ENCODE measurements at regions not wholly inside any gene's neighbourhood (a gene's known extent, or its start where the extent isn't known, plus 50 kb on each side); places are given as distances from the start of the nearest gene placed in this dataset.

DNA sequence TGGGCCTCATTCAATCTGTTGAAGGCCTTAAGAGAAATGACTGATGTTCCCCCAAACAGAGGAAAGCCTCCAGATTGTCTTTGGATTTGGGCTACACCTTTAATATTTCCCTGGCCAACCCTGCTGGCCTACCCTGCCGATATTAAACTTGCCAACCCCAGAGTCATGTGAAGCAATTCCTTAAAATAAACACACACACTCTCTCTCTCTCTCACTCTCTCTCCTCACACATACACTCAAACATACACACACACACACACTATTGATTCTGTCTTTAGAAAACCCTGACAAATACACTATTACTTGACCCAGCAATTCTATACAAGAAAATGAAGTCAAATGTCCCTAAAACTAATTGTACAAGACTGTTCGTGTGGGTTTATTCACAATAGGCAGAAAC lies 109.9 kb upstream of the ST8SIA2 start:
- no peak overlapping the region for H3K4me2 ChIP-seq (ENCODE audit: insufficient read depth, low read length, poor library complexity, severe bottlenecking)

DNA sequence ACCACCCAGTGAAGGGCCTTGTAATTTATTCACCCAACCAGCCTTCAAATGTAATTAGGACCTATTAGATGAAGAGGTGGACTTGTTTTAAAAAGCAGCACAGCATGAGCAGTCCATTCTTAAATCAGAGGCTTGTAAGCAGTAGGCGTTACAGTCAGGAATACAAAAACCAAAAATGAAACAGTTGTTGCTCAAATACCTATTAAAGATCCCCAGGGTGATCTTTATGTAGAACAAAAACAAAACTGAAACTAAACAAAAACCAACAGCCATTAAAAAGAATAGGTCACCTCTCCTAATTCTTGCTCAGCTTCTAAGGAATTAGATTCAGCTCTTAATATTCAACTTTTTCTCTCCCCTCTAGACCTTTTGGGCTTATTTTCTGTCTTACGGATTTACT lies 104.9 kb upstream of the ST8SIA2 start:
- Histone ChIP-seq H3K4me1 (ENCODE audit: control insufficient read depth in 2 of 2, insufficient read depth in 1 of 2, low read depth in 1 of 2, low read length in 2 of 2) (no peaks in the 10 kb centered on the region), H3K23ac (ENCODE audit: low read depth, low read length, poor library complexity) (no peak overlapping the region), H2AK5ac (ENCODE audit: low read depth, low read length) (no peak overlapping the region), H3K27ac (replicated peaks; ENCODE audit: low read length) (no peak overlapping the region), H3K18ac (ENCODE audit: low read length) (no peak overlapping the region), H3K9ac (ENCODE audit: low read depth, low read length, poor library complexity) (no peak overlapping the region), H2BK5ac (ENCODE audit: low read length) (no peak overlapping the region), H2AFZ (ENCODE audit: low read length) (no peak overlapping the region), H3K27me3 (ENCODE audit: control insufficient read depth in 3 of 3, insufficient read depth in 3 of 3, low read depth in 1 of 3, low read length in 3 of 3) (no peaks in the 10 kb centered on the region), H2BK15ac (ENCODE audit: low read length) (no peak overlapping the region), H2BK12ac (ENCODE audit: low read length) (no peak overlapping the region), H3K4me3 (ENCODE audit: low read length in 2 of 2) (no peak overlapping the region), H3K4me2 (ENCODE audit: insufficient read depth, low read length, poor library complexity, severe bottlenecking) (no peak overlapping the region), H3K36me3 (replicated peaks in 1 of 2; ENCODE audit: control insufficient read depth in 2 of 2, insufficient read depth in 2 of 2, low read length in 2 of 2) (no peaks in the 10 kb centered on the region), H3K9me3 (replicated peaks in 1 of 2; ENCODE audit: control insufficient read depth in 2 of 2, insufficient read depth in 1 of 2, low read depth in 1 of 2, low read length in 2 of 2) (peaks cover 0 to 2% of the 10 kb centered on the region in 2 donors), H4K8ac (ENCODE audit: low read depth, low read length) (no peak overlapping the region), H3K14ac (ENCODE audit: low read length) (no peak overlapping the region), H3K4ac (ENCODE audit: low read length) (no peak overlapping the region), H3K79me1 (ENCODE audit: low read depth, low read length) (no peaks in the 10 kb centered on the region), H4K91ac (ENCODE audit: low read depth, low read length, poor library complexity) (no peak overlapping the region), H2BK120ac (ENCODE audit: low read depth, low read length) (no peak overlapping the region)
- no CpG with 5 or more reads among the region's 2 CpGs for WGBS, 2 donors (ENCODE audit: extremely low coverage in 2 of 2, insufficient read length in 2 of 2, insufficient replicate concordance in 1 of 2)
- no peak for DNase-seq (ENCODE audit: low spot score)

More for the DNA sequence above, 109.9 kb upstream of the ST8SIA2 start:
- H2BK5ac ChIP-seq (ENCODE audit: low read length), result no peak overlapping the region
- H4K8ac ChIP-seq (ENCODE audit: low read depth, low read length), result no peak overlapping the region
- H3K36me3 ChIP-seq (replicated peaks in 1 of 2; ENCODE audit: control insufficient read depth in 2 of 2, insufficient read depth in 2 of 2, low read length in 2 of 2), result no peaks in the 10 kb centered on the region
- peaks cover 0 to 2% of the 10 kb centered on the region in 2 donors for H3K9me3 ChIP-seq (replicated peaks in 1 of 2; ENCODE audit: control insufficient read depth in 2 of 2, insufficient read depth in 1 of 2, low read depth in 1 of 2, low read length in 2 of 2)
- no peak overlapping the region for H3K14ac ChIP-seq (ENCODE audit: low read length)
- no peak overlapping the region for H3K27ac ChIP-seq (replicated peaks; ENCODE audit: low read length)
- H4K91ac ChIP-seq (ENCODE audit: low read depth, low read length, poor library complexity), result no peak overlapping the region
- H3K27me3 ChIP-seq (ENCODE audit: control insufficient read depth in 3 of 3, insufficient read depth in 3 of 3, low read depth in 1 of 3, low read length in 3 of 3), result no peaks in the 10 kb centered on the region
- no peak overlapping the region for H2BK12ac ChIP-seq (ENCODE audit: low read length)
- H3K9ac ChIP-seq (ENCODE audit: low read depth, low read length, poor library complexity), result no peak overlapping the region
- no peak overlapping the region for H3K4ac ChIP-seq (ENCODE audit: low read length)
- no peak overlapping the region for H3K4me3 ChIP-seq (ENCODE audit: low read length in 2 of 2)
- no peak overlapping the region for H3K18ac ChIP-seq (ENCODE audit: low read length)
- WGBS, 2 donors (ENCODE audit: extremely low coverage in 2 of 2, insufficient read length in 2 of 2, insufficient replicate concordance in 1 of 2), result no CpG with 5 or more reads among the region's 2 CpGs
- H3K79me1 ChIP-seq (ENCODE audit: low read depth, low read length), result no peaks in the 10 kb centered on the region
- no peak overlapping the region for H2AK5ac ChIP-seq (ENCODE audit: low read depth, low read length)
- no peak overlapping the region for H2BK120ac ChIP-seq (ENCODE audit: low read depth, low read length)
- no peak overlapping the region for H3K23ac ChIP-seq (ENCODE audit: low read depth, low read length, poor library complexity)
- no peak for DNase-seq (ENCODE audit: low spot score)
- no peak overlapping the region for H2AFZ ChIP-seq (ENCODE audit: low read length)
- no peak overlapping the region for H2BK15ac ChIP-seq (ENCODE audit: low read length)
- H3K4me1 ChIP-seq (ENCODE audit: control insufficient read depth in 2 of 2, insufficient read depth in 1 of 2, low read depth in 1 of 2, low read length in 2 of 2), result no peaks in the 10 kb centered on the region

DNA sequence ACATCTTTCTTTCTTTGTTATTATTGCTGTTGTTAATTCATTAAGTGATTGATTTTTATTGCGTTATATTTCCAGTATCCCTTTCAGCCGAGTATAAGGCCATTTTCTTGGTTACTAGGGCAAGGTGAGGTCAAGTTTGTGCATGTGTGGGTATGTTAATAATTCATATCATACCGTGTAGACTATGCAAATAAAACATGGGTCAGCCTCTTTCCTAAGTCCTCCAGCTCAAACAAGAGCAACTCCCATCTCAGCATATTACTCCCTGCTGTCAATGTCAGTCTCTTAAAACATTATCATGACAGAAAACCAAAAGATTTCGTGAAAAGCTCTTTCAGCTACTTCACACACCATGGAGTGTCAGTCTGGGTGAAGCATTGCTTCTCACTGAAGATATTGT lies 103.9 kb upstream of the ST8SIA2 start:
- Histone ChIP-seq H2BK120ac (ENCODE audit: low read depth, low read length) (no peak overlapping the region), H3K9ac (ENCODE audit: low read depth, low read length, poor library complexity) (no peak overlapping the region), H3K79me1 (ENCODE audit: low read depth, low read length) (no peaks in the 10 kb centered on the region), H3K23ac (ENCODE audit: low read depth, low read length, poor library complexity) (no peak overlapping the region), H3K4me1 (ENCODE audit: control insufficient read depth in 2 of 2, insufficient read depth in 1 of 2, low read depth in 1 of 2, low read length in 2 of 2) (no peaks in the 10 kb centered on the region), H3K9me3 (replicated peaks in 1 of 2; ENCODE audit: control insufficient read depth in 2 of 2, insufficient read depth in 1 of 2, low read depth in 1 of 2, low read length in 2 of 2) (peaks cover 0 to 2% of the 10 kb centered on the region in 2 donors), H3K27me3 (ENCODE audit: control insufficient read depth in 3 of 3, insufficient read depth in 3 of 3, low read depth in 1 of 3, low read length in 3 of 3) (no peaks in the 10 kb centered on the region), H3K4me3 (ENCODE audit: low read length in 2 of 2) (no peak overlapping the region), H2AFZ (ENCODE audit: low read length) (no peak overlapping the region), H3K14ac (ENCODE audit: low read length) (no peak overlapping the region), H3K4me2 (ENCODE audit: insufficient read depth, low read length, poor library complexity, severe bottlenecking) (no peak overlapping the region), H2BK15ac (ENCODE audit: low read length) (no peak overlapping the region), H2BK5ac (ENCODE audit: low read length) (no peak overlapping the region), H3K36me3 (replicated peaks in 1 of 2; ENCODE audit: control insufficient read depth in 2 of 2, insufficient read depth in 2 of 2, low read length in 2 of 2) (no peaks in the 10 kb centered on the region), H3K4ac (ENCODE audit: low read length) (no peak overlapping the region), H4K91ac (ENCODE audit: low read depth, low read length, poor library complexity) (no peak overlapping the region), H3K18ac (ENCODE audit: low read length) (no peak overlapping the region), H2BK12ac (ENCODE audit: low read length) (no peak overlapping the region), H3K27ac (replicated peaks; ENCODE audit: low read length) (no peak overlapping the region), H2AK5ac (ENCODE audit: low read depth, low read length) (no peak overlapping the region), H4K8ac (ENCODE audit: low read depth, low read length) (no peak overlapping the region)
- no CpG with 5 or more reads among the region's 4 CpGs for WGBS, 2 donors (ENCODE audit: extremely low coverage in 2 of 2, insufficient read length in 2 of 2, insufficient replicate concordance in 1 of 2)
- DNase-seq (ENCODE audit: low spot score), result no peak

DNA sequence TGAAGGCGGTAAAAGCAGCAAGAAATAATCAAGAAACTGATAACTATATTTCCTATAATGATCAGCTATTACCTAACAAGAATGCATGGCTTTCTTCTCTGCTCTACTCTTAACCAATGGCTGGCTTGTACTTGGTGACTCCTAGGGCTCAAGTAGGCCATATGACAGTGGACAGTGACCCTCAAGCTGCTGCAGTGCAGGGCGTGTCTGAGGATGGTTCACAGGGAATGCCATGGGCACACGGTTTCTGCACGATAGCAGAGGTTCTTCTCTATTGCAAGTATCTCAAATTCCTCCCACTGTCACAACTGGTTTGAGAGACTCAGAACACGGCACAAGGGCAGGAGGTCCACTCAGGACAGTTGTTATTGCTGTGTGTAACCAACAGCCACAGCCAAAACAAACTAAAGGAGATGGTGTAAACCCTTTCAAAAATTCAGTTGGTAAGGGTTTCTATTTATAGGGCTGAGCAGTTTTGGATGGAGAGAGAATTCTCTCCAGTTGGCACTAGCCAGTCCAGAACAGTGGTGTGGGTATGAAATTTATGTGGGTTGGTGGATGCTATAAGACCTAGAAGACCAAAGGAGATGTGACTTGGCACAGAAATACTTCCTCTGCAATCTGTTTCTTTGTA lies 103.2 kb upstream of the ST8SIA2 start:
- H3K4me1 ChIP-seq (ENCODE audit: control insufficient read depth in 2 of 2, insufficient read depth in 1 of 2, low read depth in 1 of 2, low read length in 2 of 2), result peaks cover 0 to 2% of the 10 kb centered on the region in 2 donors
- no peak overlapping the region for H4K8ac ChIP-seq (ENCODE audit: low read depth, low read length)
- no peak overlapping the region for H3K4ac ChIP-seq (ENCODE audit: low read length)
- H2BK5ac ChIP-seq (ENCODE audit: low read length), result no peak overlapping the region
- H2BK15ac ChIP-seq (ENCODE audit: low read length), result no peak overlapping the region
- no peak overlapping the region for H3K23ac ChIP-seq (ENCODE audit: low read depth, low read length, poor library complexity)
- H2AFZ ChIP-seq (ENCODE audit: low read length), result no peak overlapping the region
- H3K18ac ChIP-seq (ENCODE audit: low read length), result no peak overlapping the region
- no peak for DNase-seq (ENCODE audit: low spot score)
- no peak overlapping the region for H2AK5ac ChIP-seq (ENCODE audit: low read depth, low read length)
- no peak overlapping the region for H2BK120ac ChIP-seq (ENCODE audit: low read depth, low read length)
- H3K4me3 ChIP-seq (ENCODE audit: low read length in 2 of 2), result no peak overlapping the region
- no peak overlapping the region for H3K14ac ChIP-seq (ENCODE audit: low read length)
- H3K36me3 ChIP-seq (replicated peaks in 1 of 2; ENCODE audit: control insufficient read depth in 2 of 2, insufficient read depth in 2 of 2, low read length in 2 of 2), result no peaks in the 10 kb centered on the region
- H3K27ac ChIP-seq (replicated peaks; ENCODE audit: low read length), result no peak overlapping the region
- WGBS, 2 donors (ENCODE audit: extremely low coverage in 2 of 2, insufficient read length in 2 of 2, insufficient replicate concordance in 1 of 2), result no CpG with 5 or more reads among the region's 5 CpGs
- no peak overlapping the region for H4K91ac ChIP-seq (ENCODE audit: low read depth, low read length, poor library complexity)
- H3K27me3 ChIP-seq (ENCODE audit: control insufficient read depth in 3 of 3, insufficient read depth in 3 of 3, low read depth in 1 of 3, low read length in 3 of 3), result no peaks in the 10 kb centered on the region
- H2BK12ac ChIP-seq (ENCODE audit: low read length), result no peak overlapping the region
- no peaks in the 10 kb centered on the region for H3K79me1 ChIP-seq (ENCODE audit: low read depth, low read length)
- peaks cover 0 to 2% of the 10 kb centered on the region in 2 donors for H3K9me3 ChIP-seq (replicated peaks in 1 of 2; ENCODE audit: control insufficient read depth in 2 of 2, insufficient read depth in 1 of 2, low read depth in 1 of 2, low read length in 2 of 2)
- no peak overlapping the region for H3K9ac ChIP-seq (ENCODE audit: low read depth, low read length, poor library complexity)
- H3K4me2 ChIP-seq (ENCODE audit: insufficient read depth, low read length, poor library complexity, severe bottlenecking), result no peak overlapping the region

Measured in neuronal stem cell (in vitro differentiated cells).